MM.1S (cell line): ENCODE measurements at regions not wholly inside any gene's neighbourhood (a gene's known extent, or its start where the extent isn't known, plus 50 kb on each side); places are given as distances from the start of the nearest gene placed in this dataset.

Source experiments
- CTCF ChIP-seq: fragments of 300-600 bp; sonication (generic); IDR thresholded peaks from 2 replicates; pipeline ENCODE4 v1.5.1; 2016; ENCODE audit warnings: antibody characterized with exemption, low read length, mixed read lengths
- EZH2phosphoT487 ChIP-seq: fragments of 300-600 bp; sonication (generic); IDR thresholded peaks from 2 replicates; pipeline ENCODE4 v1.6.1; 2018; ENCODE audit warnings: antibody characterized with exemption, low read length

- TF ChIP-seq EZH2phosphoT487: no peak
- no peak for TF ChIP-seq CTCF
Measured at GRCh38 chr15:91534235-91534634, 319.3 kb upstream of the SLCO3A1 start.
